OCI-LY1 (cell line): ENCODE measurements at regions not wholly inside any gene's neighbourhood (a gene's known extent, or its start where the extent isn't known, plus 50 kb on each side); places are given as distances from the start of the nearest gene placed in this dataset.
A peak's percentile ranks its signal among the peaks of the same experiment; 100 is the strongest.
"Not testable (repeated sequence)": the region's sequence is repeated elsewhere in the genome, so short reads cannot be mapped to it uniquely, and the experiment has no call there.

Source experiments
- H2AFZ ChIP-seq: fragments of 200-600 bp; sonication (generic), shearing (Covaris generic); 2 replicates; pipeline ENCODE4 v1.6.0; 2014; ENCODE audit warnings: antibody characterized with exemption, mild to moderate bottlenecking, low read length
- H3F3A ChIP-seq: fragments of 200-600 bp; sonication (generic), shearing (Covaris generic); 2 replicates; pipeline ENCODE4 v1.6.0; 2014; ENCODE audit warnings: mild to moderate bottlenecking, antibody characterized with exemption, low read length, moderate library complexity; ENCODE audit not compliant: insufficient read depth
- H3K27ac ChIP-seq: fragments of 200-600 bp; sonication (generic); 2 replicates; pipeline ENCODE4 v1.5.1; 2014; ENCODE audit warnings: low read length, mixed run types, mild to moderate bottlenecking, low read depth; ENCODE audit not compliant: poor library complexity, severe bottlenecking
- H3K27me3 ChIP-seq: fragments of 200-600 bp; sonication (generic); 2 replicates; pipeline ENCODE4 v1.6.0; 2014; ENCODE audit warnings: antibody characterized with exemption, mild to moderate bottlenecking, low read length, moderate library complexity; ENCODE audit not compliant: insufficient read depth
- H3K36me3 ChIP-seq: fragments of 200-600 bp; sonication (generic); 2 replicates; pipeline ENCODE4 v1.6.1; 2014; ENCODE audit warnings: mild to moderate bottlenecking, antibody characterized with exemption, low read length, moderate library complexity, mixed read lengths; ENCODE audit not compliant: insufficient read depth
- H3K4me1 ChIP-seq: fragments of 200-600 bp; sonication (generic); 2 replicates; pipeline ENCODE4 v1.5.1; 2014; ENCODE audit warnings: mild to moderate bottlenecking, low read length, moderate library complexity; ENCODE audit not compliant: insufficient read depth, severe bottlenecking
- H3K4me2 ChIP-seq: fragments of 200-600 bp; sonication (generic), shearing (Covaris generic); 2 replicates; pipeline ENCODE4 v1.6.1; 2014; ENCODE audit warnings: low read length
- H3K4me3 ChIP-seq: fragments of 200-600 bp; sonication (generic); 2 replicates; pipeline ENCODE4 v1.5.1; 2014; ENCODE audit warnings: low read length, low read depth, mild to moderate bottlenecking, mixed read lengths; ENCODE audit not compliant: poor library complexity, severe bottlenecking
- H3K79me2 ChIP-seq: fragments of 200-600 bp; shearing (Covaris generic); 2 replicates; pipeline ENCODE4 v1.6.1; 2016; ENCODE audit warnings: mixed run types, low read length, mixed read lengths; ENCODE audit not compliant: insufficient read depth
- H3K9ac ChIP-seq: fragments of 200-600 bp; sonication (generic), shearing (Covaris generic); 2 replicates; pipeline ENCODE4 v1.6.1; 2014; ENCODE audit warnings: mild to moderate bottlenecking, low read length, mixed read lengths
- H3K9me2 ChIP-seq: fragments of 200-600 bp; sonication (generic), shearing (Covaris generic); 2 replicates; pipeline ENCODE4 v1.6.1; 2014; ENCODE audit warnings: low read depth, mild to moderate bottlenecking, low read length, mixed read lengths
- H3K9me3 ChIP-seq: fragments of 200-600 bp; shearing (Covaris generic); 2 replicates; pipeline ENCODE4 v1.6.1; 2014; ENCODE audit warnings: low read length, mixed read lengths
- H4K20me1 ChIP-seq: fragments of 200-600 bp; sonication (generic), shearing (Covaris generic); 2 replicates; pipeline ENCODE4 v1.6.0; 2016; ENCODE audit warnings: mild to moderate bottlenecking, low read length; ENCODE audit not compliant: insufficient read depth
- CTCF ChIP-seq: fragments of 200-600 bp; sonication (generic), shearing (Covaris generic); IDR thresholded peaks from 2 replicates; pipeline ENCODE4 v1.5.1; 2017; ENCODE audit warnings: mild to moderate bottlenecking, antibody characterized with exemption, low read length, moderate library complexity, mixed read lengths
- EZH2 ChIP-seq: fragments of 200-600 bp; sonication (generic), shearing (Covaris generic); IDR thresholded peaks from 2 replicates; pipeline ENCODE4 v1.8.0; 2017; ENCODE audit warnings: borderline replicate concordance, mixed run types, mild to moderate bottlenecking, antibody characterized with exemption, low read length, moderate library complexity, mixed read lengths

- Histone ChIP-seq H2AFZ (no peak overlapping the region), H3F3A (no peaks in the 10 kb centered on the region), H3K4me3 (no peak overlapping the region), H3K4me2 (no peak overlapping the region), H3K27ac (no peak overlapping the region), H3K79me2 (no peaks in the 10 kb centered on the region), H3K9me3 (no peaks in the 10 kb centered on the region), H4K20me1 (no peaks in the 10 kb centered on the region), H3K9ac (no peak overlapping the region), H3K9me2 (no peaks in the 10 kb centered on the region), H3K36me3 (no peaks in the 10 kb centered on the region), H3K4me1 (no peaks in the 10 kb centered on the region), H3K27me3 (no peaks in the 10 kb centered on the region; the same call in 1 of the 2 replicates)
- TF ChIP-seq CTCF (peak; percentile 58), EZH2 (no peak)
These were observed 98.6 kb downstream of the USP22 start for GRCh38 chr17:20944014-20944865.

- not testable (repeated sequence) for H2AFZ ChIP-seq, H3K27ac ChIP-seq, H4K20me1 ChIP-seq, H3F3A ChIP-seq, H3K36me3 ChIP-seq, H3K4me1 ChIP-seq, H3K4me2 ChIP-seq, H3K79me2 ChIP-seq, H3K4me3 ChIP-seq, H3K27me3 ChIP-seq, H3K9me2 ChIP-seq, H3K9me3 ChIP-seq, H3K9ac ChIP-seq
These were observed 95.1 kb downstream of the USP22 start for GRCh38 chr17:20947708-20948107.

- Histone ChIP-seq H3K9ac (no peak overlapping the region), H3F3A (no peaks in the 10 kb centered on the region), H3K79me2 (no peaks in the 10 kb centered on the region), H3K4me2 (no peak overlapping the region), H4K20me1 (no peaks in the 10 kb centered on the region), H3K9me3 (no peaks in the 10 kb centered on the region), H3K9me2 (no peaks in the 10 kb centered on the region), H3K4me1 (no peaks in the 10 kb centered on the region), H3K27ac (no peak overlapping the region), H2AFZ (no peak overlapping the region; the same call in 1 of the 2 replicates), H3K4me3 (no peak overlapping the region), H3K36me3 (no peaks in the 10 kb centered on the region), H3K27me3 (no peaks in the 10 kb centered on the region; the same call in 1 of the 2 replicates)
- TF ChIP-seq EZH2 = no peak
- no peak for TF ChIP-seq CTCF
These were observed 93.6 kb downstream of the USP22 start for GRCh38 chr17:20948984-20949777.
